Karpas-422 (cell line): ENCODE measurements at regions not wholly inside any gene's neighbourhood (a gene's known extent, or its start where the extent isn't known, plus 50 kb on each side); places are given as distances from the start of the nearest gene placed in this dataset.
A peak's percentile ranks its signal among the peaks of the same experiment; 100 is the strongest.

Experiments
- DNase-seq: peaks from one replicate; pipeline ENCODE4 v3.0.0-alpha.2; 2015
- H2AFZ ChIP-seq: fragments of 200-600 bp; sonication (generic); 2 replicates; pipeline ENCODE4 v1.6.1; 2014; ENCODE audit warnings: antibody characterized with exemption, low read length, mixed read lengths
- H3K27ac ChIP-seq: fragments of 200-600 bp; sonication (generic); 2 replicates; pipeline ENCODE4 v1.5.1; 2014; ENCODE audit warnings: mild to moderate bottlenecking, low read length, moderate library complexity
- H3K27me3 ChIP-seq: fragments of 200-600 bp; sonication (generic); 2 replicates; pipeline ENCODE4 v1.6.1; 2014; ENCODE audit warnings: low read length, mixed read lengths
- H3K36me3 ChIP-seq: fragments of 200-600 bp; sonication (generic); 2 replicates; pipeline ENCODE4 v1.6.1; 2014; ENCODE audit warnings: low read length, mixed read lengths; ENCODE audit not compliant: insufficient read depth
- H3K4me1 ChIP-seq: fragments of 200-600 bp; sonication (generic); 2 replicates; pipeline ENCODE4 v1.6.1; 2014; ENCODE audit warnings: mild to moderate bottlenecking, low read length, mixed read lengths
- H3K4me2 ChIP-seq: fragments of 200-600 bp; sonication (generic); 2 replicates; pipeline ENCODE4 v1.6.1; 2014; ENCODE audit warnings: low read length, low read depth, mild to moderate bottlenecking; ENCODE audit not compliant: poor library complexity, severe bottlenecking
- H3K4me3 ChIP-seq: fragments of 200-600 bp; sonication (generic); 2 replicates; pipeline ENCODE4 v1.5.1; 2014; ENCODE audit warnings: mild to moderate bottlenecking, antibody characterized with exemption, low read length, mixed read lengths
- H3K79me2 ChIP-seq: fragments of 200-600 bp; sonication (generic); 2 replicates; pipeline ENCODE4 v1.6.1; 2014; ENCODE audit warnings: mild to moderate bottlenecking, low read length, mixed read lengths
- H3K9ac ChIP-seq: fragments of 200-600 bp; sonication (generic); 2 replicates; pipeline ENCODE4 v1.6.0; 2014; ENCODE audit warnings: low read length
- H3K9me2 ChIP-seq: fragments of 200-600 bp; sonication (generic), shearing (Covaris generic); replicated peaks from 2 replicates; pipeline ENCODE4 v1.6.0; 2014; ENCODE audit warnings: mild to moderate bottlenecking, low read length, moderate library complexity; ENCODE audit not compliant: insufficient read depth
- H3K9me3 ChIP-seq: fragments of 300-700, 200-600 bp; sonication (generic); 2 replicates; pipeline ENCODE4 v1.6.1; 2014; ENCODE audit warnings: low read length, mixed read lengths
- H4K20me1 ChIP-seq: fragments of 200-600 bp; sonication (generic); 2 replicates; pipeline ENCODE4 v1.6.1; 2014; ENCODE audit warnings: mild to moderate bottlenecking, antibody characterized with exemption, low read length, low read depth; ENCODE audit not compliant: insufficient read depth

DNA sequence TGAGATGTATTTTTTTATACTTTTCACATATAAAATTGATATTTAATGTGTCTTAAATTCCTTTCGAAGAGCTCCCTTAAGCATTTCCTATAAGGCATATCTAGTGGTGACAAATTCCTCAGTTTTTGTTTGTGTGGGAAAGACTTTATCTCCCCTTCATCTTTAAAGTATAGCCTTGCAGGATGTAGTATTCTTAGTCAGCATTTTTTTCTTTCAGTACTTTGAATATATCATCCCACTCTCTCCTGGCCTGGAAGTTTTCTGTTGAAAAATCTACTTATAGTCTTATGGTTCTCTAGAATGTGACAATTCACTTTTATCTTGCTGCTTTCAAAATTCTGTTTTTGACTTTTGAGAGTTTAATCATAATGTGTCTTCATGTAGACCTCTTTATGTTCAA, 95.2 kb downstream of the EDEM1 start:
- H3K9me3 ChIP-seq, result no peaks in the 10 kb centered on the region
- no peak overlapping the region for H3K4me2 ChIP-seq
- H3K9me2 ChIP-seq, result no peaks in the 10 kb centered on the region
- 0 out of 2 replicates have a peak, but pooled peaks cover 2% of the 10 kb centered on the region for H3K27me3 ChIP-seq
- H3K4me3 ChIP-seq, result no peak overlapping the region
- H3K79me2 ChIP-seq, result no peaks in the 10 kb centered on the region
- no peak overlapping the region for H3K27ac ChIP-seq
- H2AFZ ChIP-seq, result no peak overlapping the region
- no peak overlapping the region for H3K9ac ChIP-seq
- H3K36me3 ChIP-seq, result no peaks in the 10 kb centered on the region
- H3K4me1 ChIP-seq, result no peaks in the 10 kb centered on the region
- no peak for DNase-seq
- no peaks in the 10 kb centered on the region for H4K20me1 ChIP-seq

DNA sequence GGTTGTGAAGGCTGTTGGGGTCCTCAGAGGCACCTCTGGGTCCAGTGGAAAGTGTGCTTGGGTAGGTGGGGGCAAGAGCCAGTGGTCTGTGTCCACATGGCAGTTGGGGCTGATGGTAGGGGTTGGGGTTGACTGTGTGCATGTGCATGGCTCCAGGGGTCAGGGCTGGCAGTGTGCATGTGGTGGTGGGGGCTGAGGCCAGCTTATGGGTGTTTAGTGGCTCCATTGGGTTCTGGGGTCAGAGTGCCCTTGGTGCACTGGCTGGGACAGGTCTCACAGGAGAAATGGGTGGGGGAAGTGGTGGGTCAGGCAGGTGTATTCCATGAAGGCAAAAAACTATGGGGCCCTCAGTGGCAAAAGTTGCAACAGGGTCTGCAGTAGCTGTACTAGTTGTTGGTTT, 97.9 kb downstream of the EDEM1 start:
- Histone ChIP-seq H3K9me3 (no peaks in the 10 kb centered on the region), H3K36me3 (no peaks in the 10 kb centered on the region), H2AFZ (no peak overlapping the region), H3K27ac (no peak overlapping the region), H3K4me3 (no peak overlapping the region), H3K9me2 (no peaks in the 10 kb centered on the region), H3K9ac (no peak overlapping the region), H4K20me1 (no peaks in the 10 kb centered on the region), H3K4me1 (no peaks in the 10 kb centered on the region), H3K4me2 (no peak overlapping the region), H3K79me2 (no peaks in the 10 kb centered on the region), H3K27me3 (no peaks in the 10 kb centered on the region)
- no peak for DNase-seq

DNA sequence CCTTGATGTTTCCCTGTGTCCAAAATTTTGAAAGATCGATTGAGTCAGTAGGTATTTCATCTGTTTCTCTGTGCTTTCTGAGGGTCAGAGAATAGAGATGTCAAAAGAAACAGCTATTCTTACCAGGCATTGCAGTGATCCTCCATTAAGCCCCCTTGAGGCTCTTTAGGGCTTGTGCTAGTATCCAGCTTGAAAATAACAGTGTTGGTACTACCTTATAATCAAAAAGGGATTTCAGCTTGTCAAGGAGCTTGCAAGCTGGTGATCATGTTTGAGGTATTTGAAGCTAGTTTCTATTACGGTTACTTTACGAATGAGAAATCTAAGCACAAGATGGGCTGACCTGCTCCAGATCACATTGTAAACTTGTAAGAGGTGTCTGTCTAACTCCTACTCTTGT, 103.4 kb downstream of the EDEM1 start:
- DNase-seq, result no peak
- no peaks in the 10 kb centered on the region for H4K20me1 ChIP-seq
- no peaks in the 10 kb centered on the region for H3K4me1 ChIP-seq
- H3K36me3 ChIP-seq, result no peaks in the 10 kb centered on the region
- no peak overlapping the region for H3K4me3 ChIP-seq
- H3K27ac ChIP-seq, result no peak overlapping the region
- H3K4me2 ChIP-seq, result no peak overlapping the region
- H3K79me2 ChIP-seq, result no peaks in the 10 kb centered on the region
- H2AFZ ChIP-seq, result no peak overlapping the region
- H3K27me3 ChIP-seq, result no peaks in the 10 kb centered on the region
- H3K9me3 ChIP-seq, result no peaks in the 10 kb centered on the region
- no peak overlapping the region for H3K9ac ChIP-seq
- H3K9me2 ChIP-seq, result no peaks in the 10 kb centered on the region

DNA sequence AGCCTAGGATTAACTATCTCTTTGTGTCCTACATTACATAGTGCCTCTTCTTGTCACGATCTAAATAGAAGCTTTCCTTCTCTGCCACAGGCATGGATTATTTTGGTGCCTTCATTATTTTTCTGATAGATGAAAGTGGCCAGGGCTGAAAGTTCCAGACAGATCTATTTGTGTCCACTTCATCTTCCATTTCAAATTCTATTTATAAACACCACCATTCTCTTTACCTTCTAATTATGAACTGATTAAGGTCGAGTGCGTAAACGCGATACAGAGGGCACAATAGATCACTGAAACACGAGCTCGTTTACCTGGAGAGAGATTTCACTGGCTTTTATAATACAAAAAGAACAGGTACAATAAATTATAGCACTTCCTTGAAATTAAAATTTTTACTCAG, 105.0 kb downstream of the EDEM1 start:
- DNase-seq, result no peak
- H3K4me1 ChIP-seq, result peaks cover under 1% of the 10 kb centered on the region
- no peak overlapping the region for H2AFZ ChIP-seq
- H3K79me2 ChIP-seq, result no peaks in the 10 kb centered on the region
- no peaks in the 10 kb centered on the region for H4K20me1 ChIP-seq
- no peaks in the 10 kb centered on the region for H3K9me2 ChIP-seq
- no peaks in the 10 kb centered on the region for H3K27me3 ChIP-seq
- H3K9me3 ChIP-seq, result no peaks in the 10 kb centered on the region
- no peak overlapping the region for H3K27ac ChIP-seq
- H3K36me3 ChIP-seq, result no peaks in the 10 kb centered on the region
- H3K4me2 ChIP-seq, result no peak overlapping the region
- H3K4me3 ChIP-seq, result no peak overlapping the region
- no peak overlapping the region for H3K9ac ChIP-seq

GRCh38 chr3:5293207-5293606, 105.7 kb downstream of the EDEM1 start:
- Histone ChIP-seq H3K9me3 (no peaks in the 10 kb centered on the region), H3K4me3 (no peak overlapping the region), H2AFZ (no peak overlapping the region), H4K20me1 (no peaks in the 10 kb centered on the region), H3K9me2 (no peaks in the 10 kb centered on the region), H3K27ac (no peak overlapping the region), H3K4me1 (peaks cover 7% of the 10 kb centered on the region), H3K36me3 (no peaks in the 10 kb centered on the region), H3K79me2 (no peaks in the 10 kb centered on the region), H3K9ac (no peak overlapping the region), H3K27me3 (no peaks in the 10 kb centered on the region), H3K4me2 (no peak overlapping the region)
- no peak for DNase-seq

DNA sequence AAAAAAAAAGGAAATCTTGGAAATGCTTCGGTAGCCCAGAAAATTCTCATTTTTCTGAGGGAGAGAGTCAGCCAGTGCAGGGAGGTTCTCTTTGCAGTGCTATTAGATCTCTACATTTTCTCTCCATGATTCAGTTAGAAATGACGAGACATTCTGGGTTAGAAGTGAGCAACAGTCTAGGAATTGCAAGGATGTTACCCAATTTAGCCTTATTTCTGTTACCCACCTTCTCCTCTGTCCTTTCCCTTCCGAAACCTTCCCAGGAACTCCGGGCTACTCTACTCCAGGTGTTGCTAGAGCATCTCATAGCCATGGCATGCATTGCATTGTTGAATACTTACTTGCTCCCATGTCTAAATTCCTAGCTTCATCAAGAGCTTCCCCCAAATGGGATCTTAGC, 106.8 kb downstream of the EDEM1 start:
- DNase-seq, result no peak
- Histone ChIP-seq H3K9me2 (no peaks in the 10 kb centered on the region), H3K4me2 (no peak overlapping the region), H3K27me3 (no peaks in the 10 kb centered on the region), H3K9ac (no peak overlapping the region), H3K4me1 (peaks cover 19% of the 10 kb centered on the region), H3K27ac (no peak overlapping the region), H4K20me1 (no peaks in the 10 kb centered on the region), H3K4me3 (no peak overlapping the region), H3K36me3 (no peaks in the 10 kb centered on the region), H2AFZ (no peak overlapping the region), H3K79me2 (no peaks in the 10 kb centered on the region), H3K9me3 (no peaks in the 10 kb centered on the region)

- Histone ChIP-seq H4K20me1 (no peaks in the 10 kb centered on the region), H3K79me2 (no peaks in the 10 kb centered on the region), H3K9ac (no peak overlapping the region), H3K9me3 (no peaks in the 10 kb centered on the region), H3K9me2 (no peaks in the 10 kb centered on the region), H2AFZ (no peak overlapping the region), H3K4me1 (peaks cover 20% of the 10 kb centered on the region), H3K27ac (no peak overlapping the region), H3K4me3 (no peak overlapping the region), H3K4me2 (no peak overlapping the region), H3K27me3 (no peaks in the 10 kb centered on the region), H3K36me3 (no peaks in the 10 kb centered on the region)
- DNase-seq, result no peak
These were observed 107.7 kb downstream of the EDEM1 start for GRCh38 chr3:5295191-5295690.

DNA sequence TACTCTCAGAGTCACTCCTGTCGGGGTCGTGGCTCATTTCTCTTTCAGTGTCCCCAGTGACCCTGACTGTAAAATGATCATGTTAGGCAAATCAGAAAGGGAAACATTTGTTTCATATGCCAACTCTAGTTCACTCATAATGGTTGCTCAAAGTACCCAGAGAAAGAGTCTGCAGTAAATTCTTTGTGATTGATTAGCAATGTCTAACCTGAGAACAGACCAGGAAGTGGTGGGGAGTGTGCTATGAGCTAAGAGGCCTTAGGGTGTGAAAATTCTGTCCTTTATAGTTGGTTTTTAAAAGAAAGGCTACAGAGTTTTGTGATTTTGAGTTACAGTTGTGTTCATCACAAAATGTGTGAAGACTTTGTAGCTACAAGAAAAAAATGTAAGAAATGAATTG, 108.9 kb downstream of the EDEM1 start:
- Histone ChIP-seq H3K9me2 (no peaks in the 10 kb centered on the region), H3K36me3 (no peaks in the 10 kb centered on the region), H3K4me1 (peaks cover 20% of the 10 kb centered on the region), H4K20me1 (no peaks in the 10 kb centered on the region), H3K79me2 (no peaks in the 10 kb centered on the region), H3K9ac (no peak overlapping the region), H3K27ac (no peak overlapping the region), H3K9me3 (no peaks in the 10 kb centered on the region), H3K4me2 (no peak overlapping the region), H3K27me3 (no peaks in the 10 kb centered on the region), H3K4me3 (no peak overlapping the region), H2AFZ (no peak overlapping the region)
- DNase-seq, result no peak

- no peaks in the 10 kb centered on the region for H3K27me3 ChIP-seq
- H3K9me3 ChIP-seq, result no peaks in the 10 kb centered on the region
- peaks cover 20% of the 10 kb centered on the region for H3K4me1 ChIP-seq
- no peak overlapping the region for H3K9ac ChIP-seq
- peak overlapping the region; percentile 11 for H3K4me2 ChIP-seq
- no peak overlapping the region for H3K4me3 ChIP-seq
- no peaks in the 10 kb centered on the region for H3K79me2 ChIP-seq
- H3K27ac ChIP-seq, result no peak overlapping the region
- H2AFZ ChIP-seq, result 0 out of 2 replicates have a peak overlapping the region, but pooled peaks have one; percentile 48
- no peak for DNase-seq
- no peaks in the 10 kb centered on the region for H3K36me3 ChIP-seq
- no peaks in the 10 kb centered on the region for H4K20me1 ChIP-seq
- H3K9me2 ChIP-seq, result no peaks in the 10 kb centered on the region
These were observed 110.4 kb downstream of the EDEM1 start for GRCh38 chr3:5297895-5298294.
